ENCODE measurements at regions not wholly inside any gene's neighbourhood (a gene's known extent, or its start where the extent isn't known, plus 50 kb on each side); places are given as distances from the start of the nearest gene placed in this dataset.

DNA sequence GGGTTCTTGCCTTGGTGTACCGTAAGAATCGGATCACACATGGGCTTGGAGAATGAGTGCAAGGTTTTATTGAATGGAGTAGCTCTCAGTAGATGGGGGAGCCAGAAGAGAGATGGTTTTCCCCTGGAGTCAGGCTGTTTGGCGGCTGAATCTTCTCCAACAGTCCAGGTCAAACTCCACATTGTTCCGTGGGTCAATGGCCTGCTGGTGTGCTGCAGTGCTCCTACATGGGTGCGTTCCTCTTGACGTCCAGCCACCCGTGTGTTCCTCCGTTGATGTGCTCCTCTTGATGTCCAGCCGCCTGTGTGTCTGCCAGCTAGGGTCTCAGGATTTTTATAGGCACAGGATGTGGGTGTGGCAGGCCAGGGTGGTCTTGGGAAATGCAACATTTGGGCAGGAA, 69.3 kb upstream of the AGBL1 start:
- DNase-seq: no peak
- TF ChIP-seq, protein P1, sequence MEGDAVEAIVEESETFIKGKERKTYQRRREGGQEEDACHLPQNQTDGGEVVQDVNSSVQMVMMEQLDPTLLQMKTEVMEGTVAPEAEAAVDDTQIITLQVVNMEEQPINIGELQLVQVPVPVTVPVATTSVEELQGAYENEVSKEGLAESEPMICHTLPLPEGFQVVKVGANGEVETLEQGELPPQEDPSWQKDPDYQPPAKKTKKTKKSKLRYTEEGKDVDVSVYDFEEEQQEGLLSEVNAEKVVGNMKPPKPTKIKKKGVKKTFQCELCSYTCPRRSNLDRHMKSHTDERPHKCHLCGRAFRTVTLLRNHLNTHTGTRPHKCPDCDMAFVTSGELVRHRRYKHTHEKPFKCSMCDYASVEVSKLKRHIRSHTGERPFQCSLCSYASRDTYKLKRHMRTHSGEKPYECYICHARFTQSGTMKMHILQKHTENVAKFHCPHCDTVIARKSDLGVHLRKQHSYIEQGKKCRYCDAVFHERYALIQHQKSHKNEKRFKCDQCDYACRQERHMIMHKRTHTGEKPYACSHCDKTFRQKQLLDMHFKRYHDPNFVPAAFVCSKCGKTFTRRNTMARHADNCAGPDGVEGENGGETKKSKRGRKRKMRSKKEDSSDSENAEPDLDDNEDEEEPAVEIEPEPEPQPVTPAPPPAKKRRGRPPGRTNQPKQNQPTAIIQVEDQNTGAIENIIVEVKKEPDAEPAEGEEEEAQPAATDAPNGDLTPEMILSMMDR (IDR thresholded peaks at IDR 0.05): no peak
- Mint-ChIP-seq H3K4me3 (no peak overlapping the region), H3K27ac (no peak overlapping the region), H3K9me3 (no peaks in the 10 kb centered on the region), H3K4me1 (peaks cover 14% of the 10 kb centered on the region), H3K36me3 (ENCODE audit: low read depth) (no peaks in the 10 kb centered on the region), H3K27me3 (ENCODE audit: low read depth, poor library complexity) (peaks cover 8% of the 10 kb centered on the region)

DNA sequence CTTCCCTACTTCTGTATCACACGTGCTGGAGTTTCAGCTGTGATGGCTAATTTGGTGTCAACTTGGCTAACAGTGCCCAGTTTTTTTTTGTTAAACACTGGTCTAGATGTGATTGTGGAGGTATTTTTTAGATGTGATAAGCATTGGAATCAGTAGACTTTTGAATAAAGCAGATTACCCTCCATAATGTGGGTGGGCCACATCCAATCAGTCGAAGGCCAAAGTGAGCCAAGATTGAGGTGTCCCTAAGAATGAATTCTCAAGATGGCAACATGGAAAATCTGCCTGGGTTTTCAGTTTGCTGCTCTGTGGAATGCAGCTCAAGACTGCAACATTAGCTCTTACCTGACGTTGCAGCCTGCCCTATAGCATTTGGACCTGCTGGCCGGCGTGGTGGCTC, 68.8 kb upstream of the AGBL1 start:
- Mint-ChIP-seq H3K27me3 (ENCODE audit: low read depth, poor library complexity) (peaks cover 8% of the 10 kb centered on the region), H3K9me3 (no peaks in the 10 kb centered on the region), H3K27ac (no peak overlapping the region), H3K36me3 (ENCODE audit: low read depth) (no peaks in the 10 kb centered on the region), H3K4me3 (no peak overlapping the region), H3K4me1 (peaks cover 14% of the 10 kb centered on the region)
- TF ChIP-seq, protein P1 (IDR thresholded peaks at IDR 0.05): no peak
- DNase-seq: no peak

DNA sequence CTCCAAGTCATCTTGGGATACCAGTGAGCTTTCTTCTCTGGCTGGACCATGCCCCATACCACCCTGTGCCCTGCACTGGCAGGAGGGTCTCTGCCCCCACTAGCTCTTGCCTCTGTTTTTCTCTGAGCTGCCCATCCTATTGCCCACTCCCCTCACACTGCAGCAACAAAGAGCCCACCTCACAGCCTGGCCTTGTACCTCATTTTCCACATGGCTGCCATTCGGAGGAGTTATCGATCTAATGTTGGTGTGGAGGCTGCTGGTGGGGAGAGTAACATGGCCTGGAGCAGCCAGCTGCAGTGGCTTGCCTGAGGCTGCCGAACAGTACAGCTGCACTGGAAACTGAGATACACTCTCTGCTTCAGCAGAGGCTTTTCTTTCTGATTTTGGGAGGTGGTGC, 65.7 kb upstream of the AGBL1 start:
- H3K27me3 Mint-ChIP-seq (ENCODE audit: low read depth, poor library complexity): peaks cover 5% of the 10 kb centered on the region
- H3K36me3 Mint-ChIP-seq (ENCODE audit: low read depth): no peaks in the 10 kb centered on the region
- H3K4me3 Mint-ChIP-seq: no peak overlapping the region
- no peaks in the 10 kb centered on the region for H3K9me3 Mint-ChIP-seq
- H3K4me1 Mint-ChIP-seq: peaks cover 14% of the 10 kb centered on the region
- H3K27ac Mint-ChIP-seq: peak overlapping the region; percentile 70
- DNase-seq: no peak
- TF ChIP-seq, protein P1 (IDR thresholded peaks at IDR 0.05): no peak

GRCh38 chr15:86016750-86017149, 62.9 kb upstream of the AGBL1 start:
- Mint-ChIP-seq H3K27ac (no peak overlapping the region), H3K36me3 (ENCODE audit: low read depth) (no peaks in the 10 kb centered on the region), H3K9me3 (no peaks in the 10 kb centered on the region), H3K4me1 (peaks cover 35% of the 10 kb centered on the region), H3K4me3 (no peak overlapping the region), H3K27me3 (ENCODE audit: low read depth, poor library complexity) (peaks cover 11% of the 10 kb centered on the region)
- DNase-seq: no peak
- TF ChIP-seq, protein P1 (IDR thresholded peaks at IDR 0.05): no peak

DNA sequence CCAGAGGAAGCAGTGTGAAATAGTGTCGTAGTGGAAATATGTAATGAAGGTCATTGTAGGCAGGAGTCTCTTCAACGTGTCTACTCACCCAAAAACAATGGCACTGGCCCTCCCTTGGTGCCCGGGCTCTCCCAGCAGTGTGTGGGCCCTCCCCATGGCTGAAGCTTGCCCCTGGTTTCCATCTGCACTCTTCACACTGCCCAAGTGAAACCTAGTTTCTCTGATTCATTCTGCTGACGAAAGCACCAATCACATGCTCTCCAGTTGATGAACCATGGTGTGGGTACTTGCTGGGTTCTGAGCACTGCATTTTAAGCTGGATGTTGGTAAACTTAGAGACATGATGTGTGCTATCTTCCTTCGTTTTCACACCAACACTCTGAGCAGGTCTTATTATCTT, 61.0 kb upstream of the AGBL1 start:
- peaks cover 8% of the 10 kb centered on the region for H3K27me3 Mint-ChIP-seq (ENCODE audit: low read depth, poor library complexity)
- TF ChIP-seq, protein P1 (IDR thresholded peaks at IDR 0.05): no peak
- no peaks in the 10 kb centered on the region for H3K9me3 Mint-ChIP-seq
- no peak for DNase-seq
- H3K27ac Mint-ChIP-seq: no peak overlapping the region
- H3K4me3 Mint-ChIP-seq: no peak overlapping the region
- H3K4me1 Mint-ChIP-seq: peaks cover 45% of the 10 kb centered on the region
- H3K36me3 Mint-ChIP-seq (ENCODE audit: low read depth): no peaks in the 10 kb centered on the region
